ENCODE measurements at regions not wholly inside any gene's neighbourhood (a gene's known extent, or its start where the extent isn't known, plus 50 kb on each side); places are given as distances from the start of the nearest gene placed in this dataset.

- TF ChIP-seq FOXK2 (IDR thresholded peaks at IDR 0.05) (no peak), FOXM1 (IDR thresholded peaks at IDR 0.05; ENCODE audit: borderline replicate concordance) (no peak), NFRKB (IDR thresholded peaks at IDR 0.05) (no peak), PKNOX1 (IDR thresholded peaks at IDR 0.05) (no peak)
These were observed 62.1 kb downstream of the DOP1B start for GRCh38 chr21:36218691-36219090.

Data from HEK293T (cell line).